ENCODE measurements at regions not wholly inside any gene's neighbourhood (a gene's known extent, or its start where the extent isn't known, plus 50 kb on each side); places are given as distances from the start of the nearest gene placed in this dataset.

DNA sequence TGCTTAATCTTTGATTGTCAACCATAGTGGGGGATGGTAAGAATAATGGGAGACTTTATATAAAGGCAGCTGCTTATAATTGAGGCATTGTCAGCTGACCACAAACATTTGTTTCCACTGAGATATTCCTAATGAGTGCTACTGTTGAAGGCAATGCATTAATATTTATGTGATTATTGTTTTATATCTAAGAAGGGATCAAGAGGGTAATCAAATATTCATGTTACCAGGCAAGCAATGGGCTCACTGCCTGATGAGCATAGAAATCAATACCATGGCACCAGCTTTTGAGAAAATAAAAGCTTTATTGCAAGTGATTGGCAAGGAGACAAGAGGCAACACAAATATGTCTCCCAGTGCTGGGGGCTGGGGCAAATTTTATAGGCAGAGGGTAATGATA, 706.7 kb upstream of the ADAMTS5 start:
- TF ChIP-seq, protein P1, sequence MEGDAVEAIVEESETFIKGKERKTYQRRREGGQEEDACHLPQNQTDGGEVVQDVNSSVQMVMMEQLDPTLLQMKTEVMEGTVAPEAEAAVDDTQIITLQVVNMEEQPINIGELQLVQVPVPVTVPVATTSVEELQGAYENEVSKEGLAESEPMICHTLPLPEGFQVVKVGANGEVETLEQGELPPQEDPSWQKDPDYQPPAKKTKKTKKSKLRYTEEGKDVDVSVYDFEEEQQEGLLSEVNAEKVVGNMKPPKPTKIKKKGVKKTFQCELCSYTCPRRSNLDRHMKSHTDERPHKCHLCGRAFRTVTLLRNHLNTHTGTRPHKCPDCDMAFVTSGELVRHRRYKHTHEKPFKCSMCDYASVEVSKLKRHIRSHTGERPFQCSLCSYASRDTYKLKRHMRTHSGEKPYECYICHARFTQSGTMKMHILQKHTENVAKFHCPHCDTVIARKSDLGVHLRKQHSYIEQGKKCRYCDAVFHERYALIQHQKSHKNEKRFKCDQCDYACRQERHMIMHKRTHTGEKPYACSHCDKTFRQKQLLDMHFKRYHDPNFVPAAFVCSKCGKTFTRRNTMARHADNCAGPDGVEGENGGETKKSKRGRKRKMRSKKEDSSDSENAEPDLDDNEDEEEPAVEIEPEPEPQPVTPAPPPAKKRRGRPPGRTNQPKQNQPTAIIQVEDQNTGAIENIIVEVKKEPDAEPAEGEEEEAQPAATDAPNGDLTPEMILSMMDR (IDR thresholded peaks at IDR 0.05) = no peak
- no peak for TF ChIP-seq POLR2A (IDR thresholded peaks at IDR 0.05)

Data from suprapubic skin (tissue), 3 donors.